Endodermal cell (in vitro differentiated cells): ENCODE measurements at regions not wholly inside any gene's neighbourhood (a gene's known extent, or its start where the extent isn't known, plus 50 kb on each side); places are given as distances from the start of the nearest gene placed in this dataset.
A peak's percentile ranks its signal among the peaks of the same experiment; 100 is the strongest.

Source experiments
- DNase-seq: peaks from one replicate; pipeline ENCODE4 v3.0.0-alpha.2; 2017
- H3K27ac ChIP-seq: 2 replicates; pipeline ENCODE4 v1.5.1; 2013; ENCODE audit warnings: mild to moderate bottlenecking, low read depth, low read length, moderate library complexity
- H3K27me3 ChIP-seq: 2 replicates; pipeline ENCODE4 v1.6.1; 2013; ENCODE audit warnings: mild to moderate bottlenecking, low read length, moderate library complexity; ENCODE audit not compliant: insufficient read depth, control insufficient read depth, poor library complexity, severe bottlenecking
- H3K36me3 ChIP-seq: 2 replicates; pipeline ENCODE4 v1.7.0; 2013; ENCODE audit warnings: mild to moderate bottlenecking, low read length, moderate library complexity; ENCODE audit not compliant: control insufficient read depth, insufficient read depth
- H3K4me1 ChIP-seq: one replicate; pipeline ENCODE4 v1.7.0; 2013; ENCODE audit warnings: low read length; ENCODE audit not compliant: control insufficient read depth, insufficient read depth
- H3K4me3 ChIP-seq: 2 replicates; pipeline ENCODE4 v1.5.1; 2013; ENCODE audit warnings: mild to moderate bottlenecking, low read length, moderate library complexity
- H3K9ac ChIP-seq: 2 replicates; pipeline ENCODE4 v1.6.1; 2013; ENCODE audit warnings: mild to moderate bottlenecking, low read length, moderate library complexity; ENCODE audit not compliant: poor library complexity, severe bottlenecking; ENCODE audit errors: extremely low read depth
- H3K9me3 ChIP-seq: 2 replicates; pipeline ENCODE4 v1.6.1; 2013; ENCODE audit warnings: mild to moderate bottlenecking, low read length, moderate library complexity; ENCODE audit not compliant: control insufficient read depth
- H3K27ac Mint-ChIP-seq: 2 replicates; pipeline ENCODE4 v1.8.0; 2020; ENCODE audit warnings: mixed read lengths
- H3K27me3 Mint-ChIP-seq: 2 replicates; pipeline ENCODE4 v1.8.0; 2021; ENCODE audit warnings: mild to moderate bottlenecking, mixed read lengths; ENCODE audit not compliant: insufficient read depth
- H3K36me3 Mint-ChIP-seq: 2 replicates; pipeline ENCODE4 v1.8.0; 2020; ENCODE audit warnings: low read depth, mixed read lengths
- H3K4me1 Mint-ChIP-seq: 2 replicates; pipeline ENCODE4 v1.8.0; 2020; ENCODE audit warnings: mixed read lengths
- H3K4me3 Mint-ChIP-seq: 2 replicates; pipeline ENCODE4 v1.8.0; 2020; ENCODE audit warnings: mild to moderate bottlenecking, moderate library complexity, mixed read lengths
- H3K9me3 Mint-ChIP-seq: 2 replicates; pipeline ENCODE4 v1.8.0; 2020; ENCODE audit warnings: mild to moderate bottlenecking, mixed read lengths
- CTCF ChIP-seq: fragments of 200-600 bp; sonication (generic); conservative IDR thresholded peaks from 2 replicates; pipeline ENCODE4 v1.5.0; 2021; ENCODE audit warnings: antibody characterized with exemption, mild to moderate bottlenecking
- WGBS, 2 experiments: methylation state at CpG; one replicate each; pipeline versions ENCODE4 v1.1.5 to v1.1.7; 2013; ENCODE audit warnings: missing lambda C conversion rate in 2 of 2, mixed read lengths in 1 of 2; ENCODE audit not compliant: insufficient coverage in 1 of 2, insufficient read length in 1 of 2; 5-methylcytosine and 5-hydroxymethylcytosine counted together

- no peaks in the 10 kb centered on the region for H3K27me3 ChIP-seq
- no peaks in the 10 kb centered on the region for H3K36me3 ChIP-seq
- WGBS, 2 experiments: 68 to 82% methylated on average over 11 to 15 of the region's 15 CpGs
- H3K9me3 Mint-ChIP-seq: no peaks in the 10 kb centered on the region
- no peaks in the 10 kb centered on the region for H3K4me1 Mint-ChIP-seq
- H3K36me3 Mint-ChIP-seq: no peaks in the 10 kb centered on the region
- H3K9ac ChIP-seq: no peak overlapping the region
- H3K27me3 Mint-ChIP-seq: no peaks in the 10 kb centered on the region
- H3K9me3 ChIP-seq: peaks cover 5% of the 10 kb centered on the region
- no peak overlapping the region for H3K4me3 Mint-ChIP-seq
- H3K4me3 ChIP-seq: no peak overlapping the region
- no peak overlapping the region for H3K27ac ChIP-seq
- TF ChIP-seq CTCF: peak; percentile 93
- no peak overlapping the region for H3K27ac Mint-ChIP-seq
- DNase-seq: peak; percentile 87
- H3K4me1 ChIP-seq: no peaks in the 10 kb centered on the region
Observed at GRCh38 chr2:220687231-220687843, 884.8 kb downstream of the EPHA4 start.

GRCh38 chr2:220695397-220696279, 876.5 kb downstream of the EPHA4 start:
- no peak for DNase-seq
- H3K9me3 ChIP-seq: no peaks in the 10 kb centered on the region
- Mint-ChIP-seq H3K9me3 (peaks cover 1% of the 10 kb centered on the region), H3K36me3 (no peaks in the 10 kb centered on the region), H3K4me3 (no peak overlapping the region), H3K27ac (no peak overlapping the region), H3K27me3 (no peaks in the 10 kb centered on the region), H3K4me1 (no peaks in the 10 kb centered on the region)
- TF ChIP-seq CTCF: no peak
- WGBS, 2 experiments: 87 to 100% methylated on average over 1 to 6 of the region's 6 CpGs
- H3K9ac ChIP-seq: no peak overlapping the region
- no peaks in the 10 kb centered on the region for H3K27me3 ChIP-seq
- no peaks in the 10 kb centered on the region for H3K4me1 ChIP-seq
- no peak overlapping the region for H3K4me3 ChIP-seq
- H3K27ac ChIP-seq: no peak overlapping the region
- no peaks in the 10 kb centered on the region for H3K36me3 ChIP-seq

GRCh38 chr2:220696280-220696669, 875.8 kb downstream of the EPHA4 start:
- Mint-ChIP-seq H3K4me1 (no peaks in the 10 kb centered on the region), H3K4me3 (no peak overlapping the region), H3K9me3 (peaks cover 8% of the 10 kb centered on the region), H3K27ac (no peak overlapping the region), H3K27me3 (no peaks in the 10 kb centered on the region), H3K36me3 (no peaks in the 10 kb centered on the region)
- Histone ChIP-seq H3K4me3 (no peak overlapping the region), H3K9me3 (no peaks in the 10 kb centered on the region), H3K27ac (no peak overlapping the region), H3K27me3 (no peaks in the 10 kb centered on the region), H3K36me3 (no peaks in the 10 kb centered on the region), H3K9ac (no peak overlapping the region), H3K4me1 (no peaks in the 10 kb centered on the region)
- TF ChIP-seq CTCF: no peak
- no peak for DNase-seq
- WGBS, 2 experiments: 90 to 93% methylated on average over 1 to 6 of the region's 6 CpGs
